HG02884 (cell line): ENCODE measurements at regions not wholly inside any gene's neighbourhood (a gene's known extent, or its start where the extent isn't known, plus 50 kb on each side); places are given as distances from the start of the nearest gene placed in this dataset.

Experiments
- ATAC-seq: cut with Tn5 transposase; IDR thresholded peaks from one replicate; pipeline ENCODE4 v1.9.1; 2021; ENCODE audit warnings: mild to moderate bottlenecking, moderate library complexity; ENCODE audit not compliant: unreplicated experiment

DNA sequence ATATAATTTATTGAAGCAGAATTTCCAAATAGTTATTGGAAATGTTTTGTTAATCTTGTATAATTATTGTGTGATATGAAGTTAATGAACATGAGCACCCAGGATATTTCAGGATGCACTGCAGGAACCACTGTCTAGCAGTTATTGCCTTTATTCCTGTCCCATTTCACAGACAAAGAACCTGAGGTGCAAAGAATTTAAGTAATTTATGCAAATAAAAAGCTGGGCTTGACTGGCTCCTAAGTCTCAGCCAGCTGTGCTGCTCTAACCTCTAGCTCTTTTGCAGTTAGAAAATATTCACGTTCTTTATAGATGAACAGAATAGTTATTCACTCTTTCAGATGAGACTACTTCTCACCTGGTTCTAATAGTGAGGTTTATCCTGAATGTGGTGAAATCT, 50.0 kb upstream of the NUDT12 start:
- no peak for ATAC-seq
